Activated CD4-positive, CD25-positive, alpha-beta regulatory T cell (primary cell): ENCODE measurements at regions not wholly inside any gene's neighbourhood (a gene's known extent, or its start where the extent isn't known, plus 50 kb on each side); places are given as distances from the start of the nearest gene placed in this dataset.
A peak's percentile ranks its signal among the peaks of the same experiment; 100 is the strongest.
"Not testable (repeated sequence)": the region's sequence is repeated elsewhere in the genome, so short reads cannot be mapped to it uniquely, and the experiment has no call there.

Experiments used
- DNase-seq, 4 experiments: peaks; one replicate each; lab custom pipeline; 2025; lab: John Stamatoyannopoulos, UW

DNA sequence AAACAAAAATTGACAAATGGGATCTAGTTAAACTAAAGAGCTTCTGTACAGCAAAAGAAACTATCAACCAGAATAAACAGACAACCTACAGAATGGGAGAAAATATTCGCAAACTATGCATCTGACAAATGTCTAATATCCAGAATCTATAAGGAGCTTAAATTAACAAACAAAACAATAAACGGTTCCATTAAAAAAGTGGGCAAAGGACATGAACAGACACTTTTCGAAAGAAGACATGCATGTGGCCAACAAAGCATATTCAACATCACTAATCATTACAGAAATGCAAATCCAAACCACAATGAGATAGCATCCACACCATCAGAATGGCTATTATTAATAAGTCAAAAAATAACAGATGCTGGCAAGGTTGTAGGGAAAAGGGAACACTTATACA lies 50.5 kb upstream of the MED13L start:
- not testable (repeated sequence) for DNase-seq

DNA sequence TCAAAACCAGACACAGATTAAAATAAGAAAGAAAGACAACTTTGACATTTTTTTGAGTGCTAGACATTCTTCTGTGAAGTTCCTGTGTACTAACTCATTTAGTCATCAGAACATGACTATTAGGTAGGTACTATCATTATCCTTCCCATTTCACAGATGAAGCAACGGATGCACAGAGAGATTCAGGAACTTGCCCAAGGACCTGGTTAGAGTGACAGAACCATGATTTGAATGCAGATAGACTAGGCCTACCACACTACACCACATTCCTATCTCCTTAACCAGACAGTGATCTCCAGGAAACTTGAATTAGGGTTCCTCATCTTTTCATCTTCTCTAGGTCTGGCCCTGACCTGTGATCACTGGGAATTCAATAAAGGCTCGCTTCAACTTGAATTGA lies 54.4 kb upstream of the MED13L start:
- no peak for DNase-seq

DNA sequence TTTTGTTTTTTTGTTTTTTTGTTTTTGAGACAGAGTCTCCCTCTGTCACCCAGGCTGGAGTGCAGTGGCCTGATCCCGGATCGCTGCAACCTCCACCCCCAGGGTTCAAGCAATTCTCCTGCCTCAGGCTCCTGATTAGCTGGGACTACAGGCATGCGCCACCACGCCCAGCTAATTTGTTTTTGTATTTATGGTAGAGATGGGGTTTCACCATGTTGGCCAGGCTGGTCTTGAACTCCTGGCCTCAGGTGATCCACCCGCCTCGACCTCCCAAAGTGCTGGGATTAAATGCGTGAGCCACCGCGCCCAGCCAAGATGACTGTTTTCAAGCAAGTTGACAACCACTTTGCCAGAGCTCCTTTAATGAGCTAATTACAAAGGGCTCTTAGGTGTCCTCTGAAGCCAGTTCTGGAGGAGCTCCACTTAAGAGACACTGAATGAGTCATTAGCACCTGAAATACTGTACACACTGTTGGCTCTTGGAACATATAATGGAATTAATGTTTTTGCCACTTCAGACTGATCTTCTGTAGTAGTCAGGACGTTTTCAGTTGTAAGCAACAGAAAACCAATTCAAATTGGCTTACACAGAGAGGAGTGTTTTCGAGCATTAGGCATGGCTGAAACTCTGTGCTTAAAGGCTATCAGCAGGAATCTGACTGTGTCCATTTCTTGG lies 55.4 kb upstream of the MED13L start:
- no peak for DNase-seq

DNA sequence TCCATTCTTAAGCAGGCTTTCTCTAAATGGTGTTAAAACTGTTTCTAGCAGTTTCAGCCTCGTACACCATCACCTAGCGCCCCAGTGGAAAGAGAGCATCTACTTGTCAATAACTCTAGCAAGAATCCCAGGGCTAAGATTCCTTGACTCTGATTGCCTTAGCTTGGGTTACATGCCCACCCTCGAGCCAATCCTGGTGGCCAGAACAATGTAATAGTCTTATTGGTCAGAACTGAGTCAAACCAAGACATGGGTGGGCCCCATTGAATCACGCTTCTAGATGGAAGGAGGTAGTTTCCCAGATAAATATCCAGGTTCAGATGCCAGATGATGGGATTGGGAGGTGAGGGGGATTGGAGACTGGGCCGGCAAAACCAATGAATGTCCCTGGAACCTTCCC lies 55.9 kb upstream of the MED13L start:
- DNase-seq: no peak

DNA sequence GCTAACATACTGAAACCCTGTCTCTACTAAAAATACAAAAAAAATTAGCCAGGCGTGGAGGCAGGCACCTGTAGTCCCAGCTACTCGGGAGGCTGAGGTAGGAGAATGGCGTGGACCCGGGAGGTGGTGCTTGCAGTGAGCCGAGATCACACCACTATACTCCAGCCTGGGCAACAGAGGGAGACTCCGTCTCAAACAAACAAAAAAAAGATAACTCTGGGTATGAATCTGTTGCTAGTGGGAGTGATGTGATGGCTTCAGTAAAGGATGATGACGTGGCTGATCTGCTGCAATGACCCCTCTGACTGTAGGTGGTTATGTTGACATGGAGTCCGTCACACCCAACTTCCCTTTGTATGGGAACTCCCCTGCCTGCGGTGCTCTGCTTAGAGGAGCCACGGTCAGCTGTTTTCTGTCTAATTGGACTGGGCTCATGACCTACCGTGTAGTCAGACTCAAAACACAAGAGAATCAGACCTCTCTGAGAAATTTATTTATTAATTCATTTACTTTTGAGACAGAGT lies 59.1 kb upstream of the MED13L start:
- DNase-seq: no peak

DNA sequence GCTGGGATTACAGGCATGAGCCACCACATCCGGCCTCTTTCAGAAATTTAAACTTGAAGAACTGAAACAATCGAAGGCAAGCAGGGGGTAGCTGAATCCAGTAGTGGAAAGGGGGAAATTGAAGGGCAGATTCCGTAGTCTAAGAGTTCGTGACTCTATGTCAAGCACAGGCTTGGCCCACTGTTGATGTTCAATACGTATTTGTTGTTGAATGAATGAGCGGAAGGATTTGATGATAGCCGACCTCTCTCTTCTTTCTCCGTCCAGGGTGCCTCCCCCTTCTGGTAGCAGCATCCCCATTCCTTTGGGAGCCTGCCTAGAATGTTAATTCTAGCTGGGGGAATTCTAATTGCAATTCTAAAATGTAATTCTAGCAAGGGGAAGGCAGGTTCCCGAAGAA lies 59.8 kb upstream of the MED13L start:
- DNase-seq: no peak

DNA sequence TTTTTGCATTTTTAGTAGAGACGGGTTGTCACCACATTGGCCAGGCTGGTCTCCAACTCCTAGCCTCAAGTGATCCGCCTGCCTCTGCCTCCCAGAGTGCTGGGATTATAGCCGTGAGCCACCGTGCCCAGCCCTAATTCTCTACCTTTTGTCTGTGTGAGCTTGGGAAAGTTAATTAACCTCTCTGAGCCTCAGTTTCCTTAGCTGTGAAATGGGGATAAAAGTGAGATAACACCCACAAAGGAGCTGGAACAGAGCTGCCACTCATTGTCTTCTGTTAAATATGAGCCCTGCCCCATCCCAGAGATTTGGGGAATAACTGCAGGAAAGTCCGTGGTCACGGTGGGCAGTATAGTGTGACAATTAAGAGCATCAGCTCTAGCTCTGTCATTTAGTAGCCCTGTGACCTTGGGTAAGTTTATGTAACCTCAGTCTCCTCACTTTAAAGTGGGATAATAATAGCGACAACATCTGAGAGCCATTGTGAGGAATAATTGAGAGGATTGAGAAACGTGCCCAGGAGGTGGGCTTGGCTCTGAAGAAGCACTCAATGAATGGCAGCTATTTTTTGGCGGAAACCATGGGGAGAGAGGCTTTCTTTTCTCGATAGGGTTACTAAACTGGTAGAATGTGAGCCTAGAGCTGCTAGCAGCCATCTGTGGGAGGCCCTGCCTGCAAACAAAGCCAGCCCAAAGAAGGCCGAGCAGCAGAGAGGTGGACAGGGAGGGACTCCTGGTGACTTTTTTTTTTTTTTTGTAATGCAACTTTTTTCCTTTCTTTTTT lies 60.8 kb upstream of the MED13L start:
- no peak for DNase-seq

DNA sequence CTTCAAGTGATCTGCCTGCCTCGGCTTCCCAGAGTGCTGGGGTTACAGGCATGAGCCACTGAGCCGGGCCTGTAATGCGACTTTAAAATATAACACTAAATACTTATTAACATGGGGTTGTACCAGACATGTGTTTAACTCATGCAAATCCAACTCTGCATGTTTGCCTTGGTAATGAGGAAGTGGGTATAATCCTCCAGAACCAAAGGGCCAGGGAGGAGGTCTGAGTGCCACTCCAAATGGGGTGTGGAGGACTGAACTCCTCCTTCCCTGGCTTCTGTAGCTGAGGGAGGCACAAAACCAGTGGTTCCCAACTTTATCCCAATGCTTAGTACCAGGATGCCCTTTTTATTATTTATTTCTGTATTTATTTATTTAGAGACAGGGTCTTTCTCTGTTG lies 61.6 kb upstream of the MED13L start:
- DNase-seq: no peak

DNA sequence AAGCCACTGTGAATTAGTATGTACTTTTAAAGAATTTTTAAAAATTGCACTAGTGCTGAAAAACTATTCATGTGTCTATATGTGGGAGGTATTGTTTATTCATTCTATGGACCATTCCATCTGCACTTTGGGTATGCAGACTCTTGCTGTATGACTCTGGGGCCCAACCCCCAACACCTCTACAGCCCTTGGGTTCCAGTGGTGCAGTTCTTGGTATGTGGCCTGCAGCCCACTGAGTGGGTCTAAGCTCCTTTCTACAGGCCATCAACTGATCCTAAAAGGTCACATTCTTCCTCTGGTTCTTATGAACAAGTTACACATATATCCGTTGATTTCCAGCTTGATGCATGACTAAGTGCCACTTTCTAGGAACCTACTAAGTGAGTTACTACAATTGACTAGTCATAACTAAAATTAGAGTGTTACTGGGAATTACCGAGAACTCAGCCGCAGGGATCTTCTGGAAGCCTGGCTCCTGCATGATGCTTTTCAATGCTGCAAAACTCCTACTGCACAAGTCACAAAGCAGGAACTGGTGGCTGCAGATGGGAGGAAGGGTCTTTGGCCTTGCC lies 62.4 kb upstream of the MED13L start:
- DNase-seq: no peak

DNA sequence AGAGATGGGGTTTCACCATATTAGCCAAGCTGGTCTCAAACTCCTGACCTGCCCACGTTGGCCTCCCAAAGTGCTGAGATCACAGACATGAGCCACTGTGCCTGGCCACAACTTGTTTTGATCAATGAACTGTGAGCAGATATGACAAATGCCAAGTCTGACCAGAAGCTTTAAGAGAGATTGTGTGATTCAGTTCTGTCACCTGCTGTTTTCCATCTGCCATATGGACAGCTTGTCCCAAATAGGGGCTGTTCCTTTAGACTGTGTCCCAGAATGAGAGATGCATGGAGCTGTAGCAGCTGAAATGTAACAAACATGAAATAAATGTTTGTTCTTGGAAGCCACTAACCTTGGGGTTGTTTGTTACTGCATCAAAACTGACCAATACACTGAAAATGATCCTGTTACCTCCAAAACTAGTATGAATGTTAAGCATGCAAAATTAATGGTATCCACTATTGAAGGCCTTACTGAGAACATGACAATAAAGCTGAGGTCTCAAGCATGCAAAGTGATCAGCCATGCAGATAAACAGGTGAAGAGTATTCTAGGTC lies 65.9 kb upstream of the MED13L start:
- no peak for DNase-seq

DNA sequence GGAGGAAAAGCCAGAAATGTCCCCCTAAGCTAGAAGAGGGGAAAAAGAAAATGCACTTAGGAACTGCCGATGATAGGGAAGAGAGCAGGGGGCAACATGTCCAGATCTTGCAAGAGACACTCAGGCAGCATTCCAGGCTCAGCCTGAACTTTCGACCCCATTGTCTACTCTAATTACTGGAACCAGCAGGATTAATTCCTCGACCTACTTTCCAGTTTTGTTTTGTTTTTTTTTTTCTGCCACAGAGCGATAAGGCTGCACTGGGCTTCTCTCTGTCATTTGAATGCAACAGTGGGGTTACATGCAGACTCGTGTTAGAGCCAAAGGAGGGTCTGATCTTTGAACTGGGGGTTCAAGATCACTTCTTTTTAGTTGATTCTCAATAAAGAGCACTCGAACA lies 68.7 kb upstream of the MED13L start:
- DNase-seq: no peak

DNA sequence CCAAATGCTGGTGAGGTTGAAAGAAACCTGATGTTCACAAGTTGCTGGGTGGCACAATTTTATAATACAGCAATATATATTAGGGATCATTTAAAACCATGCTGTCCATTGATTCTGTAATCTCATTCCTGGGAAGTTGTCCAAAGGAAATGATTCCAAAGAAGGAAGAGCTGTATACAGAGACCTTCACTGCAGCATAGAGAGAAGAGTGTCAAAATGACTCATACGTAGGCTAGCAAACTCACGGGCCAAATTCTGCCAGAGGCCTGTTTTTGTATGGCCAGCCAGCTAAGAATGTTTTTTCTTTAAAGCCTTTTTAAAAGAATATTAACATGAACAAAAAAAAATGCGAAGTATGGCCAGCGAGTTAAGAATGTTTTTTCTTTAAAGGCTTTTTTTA lies 69.2 kb upstream of the MED13L start:
- DNase-seq: no peak

DNA sequence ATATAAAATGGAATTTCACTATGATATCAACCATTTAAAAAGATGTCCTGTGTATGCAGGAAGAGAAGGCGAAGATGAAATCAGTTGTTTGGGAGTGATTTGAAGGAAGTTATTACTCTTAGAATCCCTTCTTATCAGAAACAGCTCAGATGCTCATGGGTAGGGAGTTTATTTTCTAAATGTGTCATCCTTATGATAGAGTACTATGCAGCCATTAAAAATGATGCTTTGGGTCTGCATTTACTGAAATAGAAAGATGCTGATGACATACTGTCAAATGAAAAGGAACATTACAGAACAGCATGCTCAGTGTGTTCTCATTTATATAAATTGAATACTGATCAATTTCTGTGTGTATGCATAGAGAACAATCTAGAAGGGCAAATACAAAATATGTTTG lies 69.8 kb upstream of the MED13L start:
- no peak for DNase-seq

DNA sequence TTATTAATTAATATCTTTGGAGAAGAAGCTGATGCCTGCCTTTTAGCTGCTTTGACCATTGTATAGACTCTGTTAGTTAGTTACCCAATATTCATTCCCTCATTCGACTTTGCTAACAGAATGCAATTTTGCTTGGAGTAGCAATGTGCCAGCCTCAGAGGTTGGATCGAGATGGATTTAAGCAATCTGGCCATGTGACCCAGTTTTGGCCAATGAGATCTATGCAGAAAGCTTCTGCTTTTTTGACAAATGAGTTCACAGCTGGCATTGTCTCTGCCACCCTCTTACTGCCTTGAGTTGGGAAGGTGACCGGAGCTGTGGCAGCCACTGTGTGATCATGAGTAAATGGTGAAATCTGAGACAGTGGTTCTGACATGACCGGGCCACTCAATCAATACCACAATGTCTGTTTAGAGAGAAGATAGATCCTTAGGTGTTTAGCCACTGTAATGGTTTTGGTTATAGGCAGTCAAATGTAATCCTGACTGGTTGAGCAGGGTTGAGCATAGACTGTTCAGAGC lies 74.9 kb upstream of the MED13L start:
- DNase-seq: no peak

DNA sequence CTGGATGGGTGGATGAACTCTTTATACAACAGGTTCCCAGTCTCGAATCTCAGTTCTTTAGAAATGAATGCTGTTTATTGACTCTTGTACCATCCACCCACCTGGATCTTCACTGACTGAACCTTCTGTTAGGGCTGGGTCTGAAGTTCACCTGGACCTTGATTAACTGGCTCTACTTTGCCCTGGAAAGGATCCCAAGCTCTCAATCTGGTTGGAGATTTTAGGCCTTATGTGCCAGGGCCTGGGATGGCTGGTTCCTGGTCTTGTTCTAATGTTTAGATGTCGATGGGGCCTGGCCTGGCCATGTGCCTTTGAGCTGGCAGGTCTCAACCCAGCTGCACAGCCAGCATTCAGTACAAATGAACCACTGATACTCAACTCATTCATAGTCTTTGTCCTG lies 76.5 kb upstream of the MED13L start:
- no peak for DNase-seq

DNA sequence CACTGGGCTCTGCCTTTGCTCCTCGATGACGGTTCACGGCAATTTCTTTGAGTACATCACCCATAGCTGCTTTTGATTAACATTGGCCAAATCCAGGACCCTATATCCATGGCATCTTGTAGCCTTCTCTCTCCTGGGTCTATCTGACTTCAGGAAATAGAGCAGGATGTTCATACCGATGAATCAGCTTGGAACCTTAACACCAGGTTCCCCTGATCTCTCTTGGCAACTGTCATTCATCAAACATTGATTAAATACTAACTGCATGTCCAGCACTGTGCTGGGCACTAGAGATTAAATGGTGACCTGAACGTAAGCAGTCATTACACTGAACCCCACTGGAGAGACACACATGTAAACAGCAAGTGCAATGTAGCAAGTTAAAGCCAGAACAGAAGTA lies 77.0 kb upstream of the MED13L start:
- no peak for DNase-seq

DNA sequence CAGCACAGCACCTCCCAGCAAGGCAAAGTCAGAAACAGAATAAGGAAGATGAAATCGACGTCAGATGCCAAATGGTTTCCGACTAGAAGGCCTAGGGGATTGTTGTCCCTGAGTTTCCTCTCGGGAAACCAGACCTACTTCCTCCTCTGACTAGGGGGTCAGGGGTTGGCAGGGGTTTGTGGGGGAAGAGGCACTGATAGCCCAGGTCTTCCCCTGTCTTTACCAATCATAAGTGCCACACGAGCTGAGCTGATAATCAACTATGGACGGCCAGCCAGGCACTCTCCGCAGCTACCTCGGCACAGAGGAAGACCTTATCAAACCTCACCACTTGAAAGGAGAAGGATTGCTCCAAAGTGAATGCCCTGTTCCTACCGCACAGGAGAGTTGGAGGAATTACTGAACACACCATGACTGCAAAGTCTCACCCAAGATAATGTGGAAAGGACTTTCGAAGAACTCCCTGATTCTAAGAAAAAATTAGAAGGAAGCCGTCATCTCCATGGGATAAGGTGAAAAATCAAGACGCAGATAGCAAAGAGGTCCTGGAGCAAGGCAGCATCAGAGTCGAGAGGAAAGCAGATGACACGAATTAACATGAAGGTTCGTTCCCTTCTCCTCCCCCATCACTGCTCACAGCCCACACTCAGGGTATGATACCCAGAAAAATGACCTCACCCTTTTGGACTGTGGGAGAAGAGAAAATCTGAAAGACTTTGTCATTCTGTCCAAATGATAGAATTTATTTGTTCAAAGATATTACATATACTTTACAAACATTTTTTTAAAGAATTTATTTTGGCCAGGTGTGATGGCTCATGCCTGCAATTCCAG lies 77.7 kb upstream of the MED13L start:
- no peak for DNase-seq

DNA sequence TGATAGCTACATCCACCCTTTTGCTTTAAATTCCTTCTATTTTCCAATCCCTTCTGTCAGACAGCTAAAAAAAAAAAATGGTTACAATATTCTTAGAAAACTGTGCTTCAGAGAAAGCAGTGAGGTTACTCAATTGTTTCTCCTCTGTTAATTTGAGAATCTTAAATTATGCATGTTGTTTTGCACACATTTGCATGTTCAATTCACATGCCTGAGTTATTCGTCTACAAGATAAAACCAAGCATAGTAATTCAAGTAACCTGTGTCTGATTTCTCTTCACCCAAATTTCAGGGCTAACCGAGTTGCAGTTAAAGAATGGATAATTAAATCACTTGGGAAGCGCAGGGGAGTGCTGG lies 81.0 kb upstream of the MED13L start:
- no peak for DNase-seq

DNA sequence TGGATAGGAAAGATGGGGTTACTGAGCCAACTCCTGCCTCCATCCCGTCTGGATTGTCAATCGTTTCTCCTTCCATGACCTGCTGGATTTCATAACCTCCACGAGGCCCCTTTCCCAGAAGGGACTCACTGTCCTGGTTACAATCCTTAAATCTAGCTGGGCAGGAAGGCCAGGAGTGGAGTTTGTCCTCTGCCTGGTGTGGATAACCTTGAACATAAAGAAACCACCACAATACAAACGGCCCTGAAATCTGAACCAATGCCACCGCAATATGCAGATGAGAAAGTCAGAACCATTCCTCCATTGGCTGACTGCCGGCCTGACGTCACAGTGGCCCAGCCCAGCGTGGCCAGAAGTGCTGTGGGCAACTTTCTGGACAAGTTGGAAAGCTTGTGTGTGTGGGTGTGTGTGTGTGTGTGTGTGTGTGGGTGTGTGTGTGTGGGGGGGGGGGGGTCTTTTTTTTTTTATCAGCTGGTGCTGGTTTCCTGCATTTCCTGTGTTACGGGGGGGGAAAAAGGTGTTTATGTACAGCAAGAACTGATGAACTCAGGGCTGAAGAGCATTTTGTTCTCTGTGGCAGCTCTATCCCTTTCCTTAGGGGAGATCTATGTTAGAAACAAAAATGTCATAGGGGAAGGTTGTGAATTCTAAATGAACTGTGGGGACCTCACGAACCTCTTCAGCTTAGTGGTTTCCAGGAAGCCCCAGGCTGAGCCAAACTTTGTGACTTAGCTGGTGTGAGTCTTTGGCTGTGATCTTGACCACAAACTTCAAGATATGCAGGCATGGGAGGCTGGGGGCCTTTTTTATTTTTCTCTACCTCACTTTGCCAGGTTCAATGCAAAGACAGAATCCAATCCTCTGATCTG lies 81.6 kb upstream of the MED13L start:
- DNase-seq: peak in 3 of 4 experiments; percentile 10 to 25 (median 16)

DNA sequence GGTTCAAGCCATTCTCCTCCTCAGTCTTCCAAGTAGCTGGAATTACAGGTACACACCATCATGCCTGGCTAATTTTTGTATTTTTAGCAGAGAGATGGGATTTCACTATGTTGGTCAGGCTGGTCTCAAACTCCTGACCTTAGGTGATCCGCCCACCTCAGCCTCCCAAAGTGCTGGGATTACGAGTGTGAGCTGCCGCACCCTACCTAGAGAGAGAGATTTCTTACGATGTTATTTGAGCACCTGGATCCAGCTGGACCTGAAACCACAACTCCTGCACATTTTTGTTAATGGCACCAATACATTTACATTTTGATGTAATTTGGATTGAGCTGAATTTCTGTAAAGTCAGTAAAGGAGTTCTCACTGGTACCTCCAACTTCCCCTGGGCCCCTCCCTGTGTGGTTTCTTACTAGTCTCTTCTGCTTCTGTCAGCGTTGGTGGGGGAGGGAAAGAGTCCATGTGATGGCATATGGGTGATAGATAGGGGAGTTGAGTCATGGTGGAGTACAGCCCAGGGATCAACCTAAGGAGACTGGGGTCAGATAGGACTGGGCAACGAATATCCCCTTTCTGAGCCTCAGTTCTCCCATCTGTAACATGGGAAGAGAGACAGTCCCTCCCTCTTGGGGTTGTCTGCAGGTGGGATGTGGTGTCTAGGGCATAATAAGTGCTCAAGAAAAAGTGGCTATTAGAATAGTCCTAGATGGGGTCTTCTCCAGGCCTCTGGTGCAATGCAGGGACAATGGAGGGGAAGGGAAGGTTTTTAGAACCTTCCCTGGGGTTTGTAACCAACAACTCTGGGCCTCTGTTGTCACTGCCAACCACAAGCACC lies 83.3 kb upstream of the MED13L start:
- DNase-seq: no peak
